HCT116 (cell line): ENCODE measurements at regions not wholly inside any gene's neighbourhood (a gene's known extent, or its start where the extent isn't known, plus 50 kb on each side); places are given as distances from the start of the nearest gene placed in this dataset.

ENCODE experiments used
- ATAC-seq: fragments of 200-7000 bp; cut with Tn5 transposase; 2 replicates; pipeline ENCODE4 v1.9.1; 2020; ENCODE audit warnings: mild to moderate bottlenecking, moderate library complexity
- BruUV-seq: library from RNA; stranded (reverse); fragments of 400-500 nt; replicated peaks from 2 replicates; lab custom pipeline; 2021; lab: Mats Ljungman, UMichigan
- CTCF ChIA-PET: fragments of 300-600 bp; sonication (Branson Sonifier 250); formaldehyde crosslinking; loops from one replicate; lab custom pipeline; 2021; ENCODE audit warnings: antibody characterized with exemption; lab: Charles Lee
- POLR2A ChIA-PET: fragments of 300-600, 350-600 bp; sonication (Branson Sonifier 250); formaldehyde crosslinking; loops from one replicate; lab custom pipeline; 2021; ENCODE audit warnings: antibody characterized with exemption; lab: Charles Lee
- RAD21 ChIA-PET, 2 experiments: fragments of 300-600 bp; sonication (Branson Sonifier 250); formaldehyde crosslinking; loops; one replicate each; lab custom pipeline; 2023; ENCODE audit warnings: low total read pairs in 2 of 2; ENCODE audit not compliant: uncharacterized antibody in 2 of 2, unreplicated experiment in 2 of 2, low non-redundant PET in 1 of 2; lab: Charles Lee
- DNase-seq: peaks from one replicate; pipeline ENCODE4 v3.0.0-alpha.2; 2010; ENCODE audit warnings: low read depth, low spot score
- H2AFZ ChIP-seq: fragments of 200-600 bp; shearing (Covaris generic), sonication (generic); 2 replicates; pipeline ENCODE4 v1.6.1; 2017; ENCODE audit warnings: low read depth, mixed run types, mixed read lengths, antibody characterized with exemption, low read length; ENCODE audit not compliant: poor library complexity, severe bottlenecking
- H3K27ac ChIP-seq: 2 replicates; pipeline ENCODE4 v1.5.1; 2012; ENCODE audit warnings: low read depth, low read length
- H3K27me3 ChIP-seq: fragments of 200-600 bp; sonication (generic); 2 replicates; pipeline ENCODE4 v1.6.1; 2016; ENCODE audit warnings: mixed run types, low read length, mixed read lengths; ENCODE audit not compliant: insufficient read depth
- H3K36me3 ChIP-seq, 2 experiments: fragments of 200-500 bp in 1 of 2; fragments of 200-600 bp in 1 of 2; sonication (Bioruptor generic) in 1 of 2; sonication (generic) in 1 of 2; 2 replicates each; pipeline versions ENCODE4 v1.5.1 to v1.6.1; 2014 to 2016; ENCODE audit warnings: low read length in 2 of 2, inconsistent platforms in 1 of 2, mixed read lengths in 1 of 2, mixed run types in 1 of 2; ENCODE audit not compliant: insufficient read depth in 2 of 2, control insufficient read depth in 1 of 2
- H3K4me1 ChIP-seq, 2 experiments: fragments of 200-600 bp in 1 of 2; sonication (generic) in 1 of 2; 2 replicates each; pipeline versions ENCODE4 v1.5.1 to v1.6.1; 2012 to 2017; ENCODE audit warnings: low read length in 2 of 2, inconsistent platforms in 1 of 2, mild to moderate bottlenecking in 1 of 2, mixed read lengths in 1 of 2, mixed run types in 1 of 2, moderate library complexity in 1 of 2; ENCODE audit not compliant: insufficient read depth in 2 of 2, control insufficient read depth in 1 of 2
- H3K4me2 ChIP-seq: fragments of 200-600 bp; sonication (generic); 2 replicates; pipeline ENCODE4 v1.6.1; 2017; ENCODE audit warnings: mixed run types, low read length, mixed read lengths
- H3K4me3 ChIP-seq, 2 experiments: fragments of 200-600 bp in 1 of 2; sonication (generic) in 1 of 2; replicated peaks in 1 of 2; 2 replicates each; pipeline ENCODE4 v1.5.1; 2011 to 2016; ENCODE audit warnings: low read length in 2 of 2, control low read depth in 1 of 2, low read depth in 1 of 2, mild to moderate bottlenecking in 1 of 2, mixed read lengths in 1 of 2, mixed run types in 1 of 2
- H3K79me2 ChIP-seq: fragments of 200-600 bp; sonication (generic); 2 replicates; pipeline ENCODE4 v1.6.1; 2017; ENCODE audit warnings: mild to moderate bottlenecking, mixed run types, low read length, moderate library complexity, mixed read lengths; ENCODE audit not compliant: insufficient read depth
- H3K9ac ChIP-seq: fragments of 200-600 bp; sonication (generic); 2 replicates; pipeline ENCODE4 v1.6.1; 2016; ENCODE audit warnings: low read length, mixed read lengths
- H3K9me2 ChIP-seq: fragments of 200-600 bp; sonication (generic), shearing (Covaris generic); 2 replicates; pipeline ENCODE4 v1.6.1; 2017; ENCODE audit warnings: mixed run types, mild to moderate bottlenecking, moderate library complexity; ENCODE audit not compliant: insufficient read depth
- H3K9me3 ChIP-seq, 2 experiments: fragments of 200-500 bp in 1 of 2; fragments of 200-600 bp in 1 of 2; sonication (Bioruptor generic) in 1 of 2; sonication (generic) in 1 of 2; 2 replicates each; pipeline ENCODE4 v1.6.1; 2014 to 2017; ENCODE audit warnings: low read length in 2 of 2, mixed read lengths in 2 of 2, inconsistent platforms in 1 of 2, low read depth in 1 of 2, mild to moderate bottlenecking in 1 of 2, mixed run types in 1 of 2, moderate library complexity in 1 of 2; ENCODE audit not compliant: control insufficient read depth in 1 of 2, insufficient read depth in 1 of 2
- H4K20me1 ChIP-seq: fragments of 200-600 bp; sonication (generic), shearing (Covaris generic); 2 replicates; pipeline ENCODE4 v1.6.1; 2017; ENCODE audit warnings: mixed run types, mild to moderate bottlenecking, moderate library complexity; ENCODE audit not compliant: insufficient read depth
- ATF3 ChIP-seq: IDR thresholded peaks from 2 replicates; pipeline ENCODE4 v1.6.1; 2012
- CEBPB ChIP-seq: IDR thresholded peaks from 2 replicates; pipeline ENCODE4 v1.6.1; 2012; ENCODE audit warnings: low read depth
- CTCF ChIP-seq, 3 experiments: fragments of 200-600 bp in 1 of 3; sonication (generic) in 1 of 3; IDR thresholded peaks in 2 of 3; conservative IDR thresholded peaks in 1 of 3; 2 replicates each; pipeline ENCODE4 v1.5.1; 2012 to 2017; ENCODE audit warnings: low read depth in 2 of 3, low read length in 2 of 3, antibody characterized with exemption in 1 of 3, borderline replicate concordance in 1 of 3, control low read depth in 1 of 3, mild to moderate bottlenecking in 1 of 3, mixed read lengths in 1 of 3, mixed run types in 1 of 3, moderate library complexity in 1 of 3; ENCODE audit not compliant: insufficient read depth in 1 of 3
- FOSL1 ChIP-seq: IDR thresholded peaks from 2 replicates; pipeline ENCODE4 v1.6.1; 2012; ENCODE audit warnings: low read depth
- JUND ChIP-seq: IDR thresholded peaks from 2 replicates; pipeline ENCODE4 v1.6.1; 2012
- POLR2A ChIP-seq: IDR thresholded peaks from 2 replicates; pipeline ENCODE4 v1.7.0; 2011; ENCODE audit warnings: borderline replicate concordance; ENCODE audit not compliant: insufficient read depth, insufficient read length; ENCODE audit errors: extremely low read depth
- RAD21 ChIP-seq: IDR thresholded peaks from 2 replicates; pipeline ENCODE4 v1.6.1; 2012; ENCODE audit warnings: low read depth, mild to moderate bottlenecking
- SIN3A ChIP-seq: IDR thresholded peaks from 2 replicates; pipeline ENCODE4 v1.6.1; 2012; ENCODE audit warnings: low read depth
- SRF ChIP-seq: IDR thresholded peaks from 2 replicates; pipeline ENCODE4 v1.6.1; 2012; ENCODE audit warnings: low read depth
- ZFX ChIP-seq: fragments of 450-650 bp; IDR thresholded peaks from 2 replicates; pipeline ENCODE4 v1.6.1; 2017
- intact Hi-C: fragments of 100-400 bp; cut with micrococcal nuclease; formaldehyde crosslinking; loops from 2 replicates; pipeline ENCODE4 v1.10.0; 2022
- TF ChIP-seq, protein P1 (sequence below): IDR thresholded peaks from 2 replicates; pipeline ENCODE4 v1.6.1; 2012

DNA sequence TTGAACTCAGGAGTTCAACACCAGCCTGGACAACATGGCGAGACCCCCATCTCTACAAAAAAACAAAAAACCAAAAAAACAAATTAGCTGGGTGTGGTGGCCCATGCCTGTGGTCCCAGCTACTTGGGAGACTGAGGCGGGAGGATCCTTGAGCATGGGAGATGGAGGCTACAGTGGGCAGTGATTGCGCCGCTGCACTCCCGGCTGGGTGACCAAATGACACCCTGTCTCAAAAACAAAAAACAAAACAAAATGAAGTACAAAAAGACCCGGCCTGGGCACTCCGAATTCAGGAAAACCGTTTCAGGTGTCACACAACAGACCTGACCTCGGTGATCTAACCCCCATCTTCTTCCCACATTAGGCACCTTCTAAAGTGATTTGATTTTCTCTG, 65.5 kb downstream of the INSIG1 start:
- ChIA-PET POLR2A (no interaction called here), CTCF (no interaction called here), RAD21 (no interaction called here)
- H3K4me3 ChIP-seq, result no peak overlapping the region
- no peaks in the 10 kb centered on the region for H3K27me3 ChIP-seq
- intact Hi-C loops, result no loop called here
- H3K9me3 ChIP-seq, result no peaks in the 10 kb centered on the region
- H2AFZ ChIP-seq, result no peak overlapping the region
- H4K20me1 ChIP-seq, result no peaks in the 10 kb centered on the region
- no peaks in the 10 kb centered on the region for H3K9me2 ChIP-seq
- no peak overlapping the region for H3K9ac ChIP-seq
- no peaks in the 10 kb centered on the region for H3K36me3 ChIP-seq
- ATAC-seq (no peak), DNase-seq (no peak)
- BruUV-seq, result no TSS peak
- H3K4me2 ChIP-seq, result no peak overlapping the region
- H3K4me1 ChIP-seq, result no peaks in the 10 kb centered on the region
- TF ChIP-seq FOSL1, result no peak
- TF ChIP-seq POLR2A, result no peak
- no peak for TF ChIP-seq ZFX
- no peak for TF ChIP-seq RAD21
- TF ChIP-seq SRF, result no peak
- no peak for TF ChIP-seq SIN3A
- no peak for TF ChIP-seq CEBPB
- TF ChIP-seq, protein P1, sequence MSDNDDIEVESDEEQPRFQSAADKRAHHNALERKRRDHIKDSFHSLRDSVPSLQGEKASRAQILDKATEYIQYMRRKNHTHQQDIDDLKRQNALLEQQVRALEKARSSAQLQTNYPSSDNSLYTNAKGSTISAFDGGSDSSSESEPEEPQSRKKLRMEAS, result no peak
- TF ChIP-seq JUND, result no peak
- no peak for TF ChIP-seq ATF3
- H3K79me2 ChIP-seq, result no peaks in the 10 kb centered on the region
- H3K27ac ChIP-seq, result no peak overlapping the region

DNA sequence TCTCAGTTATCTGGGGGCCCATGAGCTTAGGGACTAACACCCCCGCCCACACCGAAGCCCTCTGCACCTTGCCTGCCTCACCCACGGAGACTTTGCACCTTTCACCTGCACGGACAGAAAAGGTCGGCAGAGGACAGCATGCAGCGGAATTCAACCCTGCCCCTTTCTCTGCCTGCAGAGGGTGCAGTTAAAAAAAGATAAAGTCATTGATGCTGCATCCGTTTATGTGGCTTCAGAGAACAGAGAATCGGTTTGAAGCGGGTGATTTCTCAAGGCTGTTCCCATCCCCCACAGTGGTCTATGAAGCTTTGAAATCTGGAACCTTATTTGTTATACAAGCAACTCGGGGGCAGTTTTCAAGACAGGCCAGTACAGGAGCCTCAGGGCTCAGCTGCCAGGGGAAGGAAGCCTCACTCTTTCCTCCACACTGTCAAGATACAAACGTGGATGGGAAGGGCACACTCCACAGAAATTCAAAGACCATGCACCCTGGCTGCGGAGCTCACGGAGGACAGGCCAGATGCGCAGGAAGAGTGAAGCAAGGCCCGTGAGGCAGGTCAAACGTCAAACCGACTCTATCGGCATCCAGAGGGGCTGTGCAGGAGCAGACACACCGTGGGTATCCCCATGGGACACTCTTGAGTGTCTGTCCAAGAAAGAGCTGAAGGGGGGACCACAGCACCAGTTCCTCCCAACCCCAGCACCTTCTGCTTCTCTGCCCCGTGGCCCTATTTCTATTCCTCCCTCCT, 66.3 kb downstream of the INSIG1 start:
- ATAC-seq (peak; percentile 52; the same call in 1 of the 2 replicates), DNase-seq (no peak)
- no peak for TF ChIP-seq JUND
- TF ChIP-seq CTCF (IDR thresholded peaks at IDR 0.05 in 2 of 3, conservative IDR thresholded peaks at IDR 0.05 in 1 of 3; ENCODE audit: borderline replicate concordance in 1 of 3, insufficient read depth in 1 of 3, low read depth in 2 of 3, low read length in 2 of 3), result 0 out of 6 replicates have a peak, but pooled peaks of 1 of the 3 experiments have one; percentile 7
- no peaks in the 10 kb centered on the region for H3K9me3 ChIP-seq
- no peak overlapping the region for H3K4me2 ChIP-seq
- POLR2A ChIA-PET, result no interaction called here
- no peak overlapping the region for H3K4me3 ChIP-seq
- CTCF ChIA-PET, result interaction anchor here (0.9 to 2.0 kb wide), 2 partner anchors 7 to 16 kb away, joined by 3 to 4 read pairs; no protein-coding TSS in a partner anchor
- H2AFZ ChIP-seq, result no peak overlapping the region
- no peaks in the 10 kb centered on the region for H3K27me3 ChIP-seq
- no TSS peak for BruUV-seq
- no peaks in the 10 kb centered on the region for H3K36me3 ChIP-seq
- H3K4me1 ChIP-seq, result no peaks in the 10 kb centered on the region
- H3K27ac ChIP-seq, result no peak overlapping the region
- no peak overlapping the region for H3K9ac ChIP-seq
- intact Hi-C loops, result no loop called here
- no peaks in the 10 kb centered on the region for H3K79me2 ChIP-seq
- H4K20me1 ChIP-seq, result no peaks in the 10 kb centered on the region
- H3K9me2 ChIP-seq, result no peaks in the 10 kb centered on the region
- RAD21 ChIA-PET, result no interaction called here
